ENCODE measurements at regions not wholly inside any gene's neighbourhood (a gene's known extent, or its start where the extent isn't known, plus 50 kb on each side); places are given as distances from the start of the nearest gene placed in this dataset.

- no peak for DNase-seq (ENCODE audit: extremely low read depth, low read depth)
- TF ChIP-seq CTCF (IDR thresholded peaks at IDR 0.05; ENCODE audit: low read depth, low read length): no peak
Observed at GRCh38 chr16:49012961-49013726, 268.5 kb downstream of the CBLN1 start.

- no peak for DNase-seq (ENCODE audit: extremely low read depth, low read depth)
- no peak for TF ChIP-seq CTCF (IDR thresholded peaks at IDR 0.05; ENCODE audit: low read depth, low read length)
Observed at GRCh38 chr16:49011901-49012300, 269.7 kb downstream of the CBLN1 start.

GRCh38 chr16:49010879-49011278, 270.8 kb downstream of the CBLN1 start:
- no peak for TF ChIP-seq CTCF (IDR thresholded peaks at IDR 0.05; ENCODE audit: low read depth, low read length)
- no peak for DNase-seq (ENCODE audit: extremely low read depth, low read depth)

GRCh38 chr16:49010396-49010795, 271.2 kb downstream of the CBLN1 start:
- TF ChIP-seq CTCF (IDR thresholded peaks at IDR 0.05; ENCODE audit: low read depth, low read length): no peak
- DNase-seq (ENCODE audit: extremely low read depth, low read depth): no peak

- TF ChIP-seq CTCF (IDR thresholded peaks at IDR 0.05; ENCODE audit: low read depth, low read length): no peak
- DNase-seq (ENCODE audit: extremely low read depth, low read depth): no peak
Observed at GRCh38 chr16:49009204-49009603, 272.4 kb downstream of the CBLN1 start.

- DNase-seq (ENCODE audit: extremely low read depth, low read depth): no peak
- no peak for TF ChIP-seq CTCF (IDR thresholded peaks at IDR 0.05; ENCODE audit: low read depth, low read length)
Observed at GRCh38 chr16:49003992-49004391, 277.6 kb downstream of the CBLN1 start.

GRCh38 chr16:49003022-49003421, 278.6 kb downstream of the CBLN1 start:
- DNase-seq (ENCODE audit: extremely low read depth, low read depth): no peak
- no peak for TF ChIP-seq CTCF (IDR thresholded peaks at IDR 0.05; ENCODE audit: low read depth, low read length)
